RCC 7860 (cell line): ENCODE measurements at regions not wholly inside any gene's neighbourhood (a gene's known extent, or its start where the extent isn't known, plus 50 kb on each side); places are given as distances from the start of the nearest gene placed in this dataset.

Experiments used
- DNase-seq: peaks from one replicate; pipeline ENCODE4 v3.0.0-alpha.2; 2015; ENCODE audit warnings: low spot score
- FAIRE-seq: peaks from 2 replicates; lab custom pipeline; 2012; peaks lifted over from hg19 to GRCh38; lab: Jason Lieb, UNC

DNA sequence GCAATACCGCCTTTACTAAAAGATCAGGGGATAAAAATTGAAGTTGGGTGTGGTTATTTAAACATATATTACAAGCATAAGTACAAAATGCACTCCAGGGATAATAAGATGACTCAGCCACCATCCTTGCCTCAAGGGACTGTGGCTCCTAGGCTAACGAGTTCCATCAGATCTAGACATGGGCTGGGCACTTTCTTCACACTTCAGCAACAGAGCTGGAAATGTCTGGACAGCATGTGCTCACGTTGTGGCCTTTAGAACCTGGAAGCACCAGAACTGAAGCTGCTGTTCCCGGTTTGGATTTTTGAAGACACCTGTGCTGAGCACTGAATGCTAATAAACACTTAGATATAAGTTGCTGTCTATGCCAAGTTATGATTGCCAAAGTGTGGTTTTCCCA, 384.2 kb upstream of the SALL3 start:
- no peak for FAIRE-seq
- no peak for DNase-seq

GRCh38 chr18:78595924-78596573, 383.6 kb upstream of the SALL3 start:
- no peak for DNase-seq
- FAIRE-seq = no peak

DNA sequence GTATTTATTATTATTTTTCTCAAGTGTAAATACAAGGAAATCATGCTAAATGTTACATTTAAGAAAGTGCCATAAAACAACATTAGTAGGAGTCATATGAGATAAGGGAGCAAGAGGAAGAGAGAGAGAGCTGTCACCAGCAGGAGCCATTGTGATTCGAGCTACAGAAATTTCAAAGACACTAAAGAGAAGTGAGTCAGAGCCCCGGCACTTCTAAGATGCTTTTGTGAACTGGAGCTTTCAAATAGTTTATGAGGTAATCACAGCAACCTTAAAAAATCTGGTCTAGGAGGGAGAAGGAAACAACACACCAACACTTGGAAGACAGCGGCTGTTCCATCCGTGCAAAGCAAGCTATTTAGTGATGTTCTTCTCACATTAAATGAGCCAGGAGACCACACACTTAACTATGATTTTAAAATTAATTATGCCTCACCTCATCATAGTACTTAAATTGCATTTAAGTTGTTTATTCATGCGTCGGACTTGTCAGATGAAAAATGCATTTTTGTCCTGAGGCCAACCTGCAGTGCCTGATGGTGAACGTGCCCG, 382.7 kb upstream of the SALL3 start:
- FAIRE-seq (no peak), DNase-seq (no peak)

- FAIRE-seq = no peak
- no peak for DNase-seq
These were observed 378.3 kb upstream of the SALL3 start for GRCh38 chr18:78601349-78601748.

GRCh38 chr18:78601923-78602322, 377.7 kb upstream of the SALL3 start:
- DNase-seq = no peak
- no peak for FAIRE-seq

- no peak for DNase-seq
- FAIRE-seq = no peak
These were observed 377.2 kb upstream of the SALL3 start for GRCh38 chr18:78602430-78602829.

DNA sequence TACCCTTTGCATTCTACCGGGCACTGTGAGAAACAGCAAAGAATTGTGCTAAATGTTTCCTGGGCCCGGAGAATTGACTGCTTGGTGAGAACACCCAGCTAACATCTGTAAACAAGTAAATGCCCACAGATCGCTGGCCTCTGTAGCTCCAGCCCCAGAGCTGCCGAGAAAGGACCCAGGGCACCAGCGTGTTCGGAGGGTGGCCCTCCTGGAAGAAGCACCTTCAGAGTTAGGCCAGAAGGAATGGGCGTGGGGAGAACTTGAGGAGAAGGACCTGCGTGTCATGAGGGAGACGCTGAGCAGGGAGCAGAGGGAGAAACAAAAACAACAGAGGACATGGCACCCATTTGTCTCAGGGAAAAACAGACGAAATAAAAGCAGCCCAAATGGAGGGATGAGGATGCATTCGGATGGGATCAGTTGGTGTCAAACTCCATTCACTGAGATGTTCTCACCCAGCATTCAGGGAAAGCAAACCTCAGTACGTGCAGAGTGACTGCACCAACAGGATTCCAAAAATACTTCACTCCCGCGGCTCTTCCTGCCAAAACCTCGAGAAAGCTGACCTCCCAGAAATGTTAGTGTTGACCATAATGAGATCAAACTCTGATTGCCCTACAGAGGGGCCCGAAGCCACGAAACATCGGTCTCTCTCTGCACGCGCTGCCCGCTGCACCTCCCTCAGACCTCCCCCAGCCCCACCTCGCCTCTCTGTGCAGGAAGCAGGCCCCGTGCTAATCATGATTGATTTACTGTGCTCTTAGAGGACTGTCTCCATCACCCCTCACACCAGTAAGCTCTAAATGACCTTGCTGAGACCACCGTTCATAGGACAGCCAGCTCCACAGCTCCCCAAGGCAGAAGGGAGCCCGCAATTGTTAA, 376.3 kb upstream of the SALL3 start:
- FAIRE-seq (no peak), DNase-seq (no peak)

GRCh38 chr18:78605255-78605654, 374.4 kb upstream of the SALL3 start:
- FAIRE-seq (no peak), DNase-seq (no peak)

DNA sequence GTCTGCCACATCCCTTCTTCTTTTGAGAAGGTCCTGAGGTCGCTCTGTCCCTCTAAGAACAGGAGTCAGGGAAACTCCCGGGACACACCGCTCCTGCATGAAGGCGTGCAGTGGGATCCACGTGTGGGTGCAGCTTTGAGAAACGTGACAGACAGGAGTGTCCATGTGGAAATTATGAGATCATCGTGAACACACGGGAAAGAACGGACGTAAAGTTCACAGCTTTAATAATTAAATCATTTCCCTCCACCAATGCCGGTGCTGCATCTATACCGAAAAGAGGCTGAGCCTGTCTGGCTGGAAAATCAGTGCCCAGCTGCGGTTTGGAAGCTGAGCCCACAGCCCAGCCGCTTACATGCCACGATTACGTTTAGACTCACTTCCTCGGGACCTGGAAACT, 372.4 kb upstream of the SALL3 start:
- FAIRE-seq (no peak), DNase-seq (no peak)

DNA sequence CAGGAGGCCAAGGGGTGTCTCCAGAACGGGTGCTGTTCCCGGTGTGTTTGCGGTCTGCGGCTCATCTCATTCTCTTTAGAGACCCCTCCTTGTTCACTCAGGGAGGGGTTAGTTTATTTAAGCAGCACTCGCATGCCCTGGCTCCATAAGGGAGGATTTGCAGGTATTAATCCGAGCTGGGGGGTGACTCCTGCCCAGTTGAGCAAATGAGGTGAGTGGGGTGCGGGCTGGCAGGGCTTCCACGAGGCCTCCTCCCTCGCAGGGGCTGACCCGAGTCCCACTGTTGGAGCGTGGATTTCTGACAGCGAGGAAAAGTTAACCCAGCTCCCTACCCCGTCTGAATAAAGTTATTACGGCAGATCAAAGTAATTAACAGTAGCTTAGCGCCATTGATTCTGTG, 371.8 kb upstream of the SALL3 start:
- DNase-seq (no peak), FAIRE-seq (no peak)

DNA sequence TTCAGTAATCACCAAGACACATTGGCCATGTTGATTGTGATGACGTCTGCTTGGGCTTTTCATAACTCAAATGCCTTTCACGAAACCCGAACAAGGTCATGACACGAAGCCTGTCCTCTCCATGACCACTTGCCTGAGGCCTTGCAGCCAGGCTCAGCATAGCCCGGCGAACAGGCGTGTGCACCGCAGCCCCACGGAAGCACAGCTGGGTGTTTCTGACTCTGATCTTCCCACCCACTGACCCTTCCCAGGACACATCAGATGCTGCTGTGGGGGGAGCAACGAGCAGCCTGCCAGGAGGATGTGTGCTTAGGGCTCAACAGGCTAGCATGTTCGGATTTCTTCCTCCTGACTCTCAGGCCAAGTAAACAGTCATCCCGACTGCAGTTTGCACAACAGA, 369.4 kb upstream of the SALL3 start:
- DNase-seq (no peak), FAIRE-seq (no peak)

GRCh38 chr18:78611201-78611800, 368.3 kb upstream of the SALL3 start:
- DNase-seq (no peak), FAIRE-seq (no peak)

GRCh38 chr18:78611869-78612268, 367.7 kb upstream of the SALL3 start:
- FAIRE-seq (no peak), DNase-seq (no peak)

GRCh38 chr18:78612318-78612717, 367.3 kb upstream of the SALL3 start:
- no peak for DNase-seq
- FAIRE-seq = no peak

DNA sequence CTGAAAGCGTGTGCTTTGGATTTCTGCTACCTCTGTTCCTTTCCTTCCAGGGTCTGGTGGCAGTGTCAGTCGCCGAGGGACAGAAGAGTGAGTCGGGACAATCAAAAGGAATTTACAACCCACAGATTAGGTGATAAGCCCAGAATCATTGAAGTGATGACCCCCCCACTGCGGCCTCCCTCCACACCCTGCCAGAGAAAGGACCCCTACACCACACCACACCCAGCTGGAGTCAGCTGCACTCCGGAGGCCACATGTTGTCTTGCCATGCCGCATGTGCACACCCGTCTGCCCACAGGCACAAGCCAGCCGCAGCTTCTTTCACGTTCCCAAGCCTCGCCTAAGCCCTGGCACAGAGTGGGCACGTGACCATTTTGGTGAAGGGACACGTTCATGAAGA, 366.8 kb upstream of the SALL3 start:
- DNase-seq (no peak), FAIRE-seq (no peak)

GRCh38 chr18:78618726-78619125, 360.9 kb upstream of the SALL3 start:
- FAIRE-seq (no peak), DNase-seq (no peak)

- FAIRE-seq = no peak
These were observed 359.8 kb upstream of the SALL3 start for GRCh38 chr18:78619854-78620253.

GRCh38 chr18:78620326-78620725, 359.3 kb upstream of the SALL3 start:
- DNase-seq (no peak), FAIRE-seq (no peak)

More at GRCh38 chr18:78619854-78620253, 359.8 kb upstream of the SALL3 start:
- DNase-seq = no peak

DNA sequence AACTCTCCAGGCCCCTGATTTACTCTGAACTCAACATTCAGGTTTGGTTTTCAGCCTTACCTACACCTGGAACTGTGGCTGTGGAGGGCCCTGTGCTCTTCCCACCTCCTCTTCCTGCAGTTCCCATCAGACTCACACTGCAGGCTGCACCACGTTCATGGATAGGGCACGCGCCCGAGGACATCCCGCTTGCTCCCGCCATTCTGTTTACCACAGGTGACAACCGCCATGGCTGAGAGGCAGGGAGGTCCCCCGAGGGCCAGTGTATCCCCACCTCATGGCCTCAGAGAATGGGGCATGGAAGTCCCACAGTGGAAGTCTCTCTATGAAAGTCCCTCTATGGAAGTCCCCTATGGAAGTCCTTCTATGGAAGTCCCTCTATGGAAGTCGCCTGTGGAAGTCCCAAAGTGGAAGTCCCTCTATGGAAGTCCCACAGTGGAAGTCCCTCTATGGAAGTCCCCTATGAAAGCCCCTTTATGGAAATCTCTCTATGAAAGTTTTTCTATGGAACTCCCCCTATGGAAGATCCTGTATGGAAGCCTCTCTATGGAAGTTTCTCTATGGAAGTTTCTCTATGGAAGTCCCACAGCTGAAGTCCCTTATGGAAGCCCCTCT, 358.4 kb upstream of the SALL3 start:
- FAIRE-seq = no peak
- no peak for DNase-seq

- no peak for FAIRE-seq
These were observed 357.2 kb upstream of the SALL3 start for GRCh38 chr18:78622251-78622906.

More at GRCh38 chr18:78622251-78622906, 357.2 kb upstream of the SALL3 start:
- DNase-seq = no peak
